Body of pancreas (tissue), 4 donors: ENCODE measurements at regions not wholly inside any gene's neighbourhood (a gene's known extent, or its start where the extent isn't known, plus 50 kb on each side); places are given as distances from the start of the nearest gene placed in this dataset.

Experiments
- CTCF ChIP-seq, 7 experiments: fragments of 450-650 bp in 4 of 7; fragments of 200-600 bp in 3 of 7; sonication (generic) in 3 of 7; IDR thresholded peaks; one replicate each; pipeline ENCODE4 v1.5.1; 2016 to 2019; ENCODE audit warnings: antibody characterized with exemption in 7 of 7
- POLR2A ChIP-seq, 3 donors: fragments of 450-650 bp; IDR thresholded peaks; one replicate each; pipeline ENCODE4 v1.6.1; 2016; ENCODE audit warnings: antibody characterized with exemption in 3 of 3, mild to moderate bottlenecking in 2 of 3

GRCh38 chr11:69431136-69431535 lies 50.3 kb upstream of the LINC01488 start:
- TF ChIP-seq CTCF (IDR thresholded peaks at IDR 0.05) (no peak), POLR2A (IDR thresholded peaks at IDR 0.05) (no peak)
